ENCODE measurements at regions not wholly inside any gene's neighbourhood (a gene's known extent, or its start where the extent isn't known, plus 50 kb on each side); places are given as distances from the start of the nearest gene placed in this dataset.

DNA sequence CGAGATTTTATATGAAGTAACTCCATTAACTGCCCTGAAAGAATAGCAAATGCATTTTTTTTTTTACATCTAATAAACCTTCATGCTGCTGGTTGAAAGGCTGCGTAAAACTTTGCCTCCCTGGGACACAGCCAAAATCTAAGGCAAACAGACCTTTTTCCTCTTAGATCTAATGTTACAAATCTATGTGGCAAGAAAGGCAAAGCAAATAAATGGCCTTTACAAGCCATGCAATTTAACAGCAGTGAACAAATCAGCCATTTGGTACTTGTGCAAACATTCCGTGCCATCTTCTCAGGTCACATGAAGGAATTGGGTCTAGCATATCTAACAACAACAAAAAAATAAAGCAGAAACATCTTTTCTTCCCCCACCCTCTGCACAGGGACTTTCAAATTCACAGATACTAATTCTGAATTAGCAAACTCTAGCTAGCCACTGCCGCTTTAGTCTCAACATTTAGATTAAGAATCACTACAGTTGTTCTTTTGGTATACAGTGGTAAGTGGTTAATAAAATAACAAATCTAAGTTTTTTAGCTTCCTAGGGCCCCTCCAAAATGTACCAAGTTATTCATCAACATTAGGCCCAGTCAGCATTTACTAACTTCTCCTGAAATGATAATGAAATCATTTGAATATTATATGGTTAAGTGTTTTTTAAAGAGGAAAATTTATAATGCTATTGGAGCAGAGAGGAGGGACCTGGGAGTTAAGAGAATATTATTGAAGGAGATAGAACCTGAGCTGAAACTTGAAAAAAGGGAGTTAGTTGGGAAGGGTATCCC, 593.8 kb downstream of the SMARCA1 start:
- Mint-ChIP-seq H3K9me3 (peaks cover 5% of the 10 kb centered on the region), H3K27ac (no peak overlapping the region), H3K27me3 (peaks cover 0 to 16% of the 10 kb centered on the region in 2 donors), H3K4me3 (no peak overlapping the region), H3K36me3 (peaks cover 4% of the 10 kb centered on the region), H3K4me1 (ENCODE audit: low read depth in 2 of 2) (no peaks in the 10 kb centered on the region)
- no peak for DNase-seq (ENCODE audit: low spot score)
- no peak for ATAC-seq

DNA sequence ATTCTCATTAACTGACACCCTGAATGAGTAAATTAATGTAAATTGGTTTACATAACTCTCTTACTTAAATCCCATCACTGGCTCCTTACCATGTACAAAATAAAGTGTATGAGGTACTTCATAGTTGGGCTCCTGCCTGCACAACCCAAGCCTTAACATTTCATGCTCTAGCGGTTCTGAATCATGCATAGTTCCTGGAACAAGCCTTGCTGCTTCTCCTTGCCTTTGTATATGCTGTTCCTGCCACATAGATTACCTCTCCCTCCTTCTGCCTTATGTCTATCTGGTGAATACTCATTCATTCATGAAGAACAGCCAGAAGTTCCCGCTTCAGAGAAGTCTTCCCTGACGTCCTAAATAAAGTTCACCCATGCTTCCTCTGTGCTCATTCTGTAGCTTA, 594.7 kb downstream of the SMARCA1 start:
- Mint-ChIP-seq H3K36me3 (peaks cover 4% of the 10 kb centered on the region), H3K4me3 (no peak overlapping the region), H3K4me1 (ENCODE audit: low read depth in 2 of 2) (no peaks in the 10 kb centered on the region), H3K27me3 (peaks cover 0 to 16% of the 10 kb centered on the region in 2 donors), H3K9me3 (peaks cover 5% of the 10 kb centered on the region), H3K27ac (no peak overlapping the region)
- ATAC-seq (no peak), DNase-seq (ENCODE audit: low spot score) (no peak)

DNA sequence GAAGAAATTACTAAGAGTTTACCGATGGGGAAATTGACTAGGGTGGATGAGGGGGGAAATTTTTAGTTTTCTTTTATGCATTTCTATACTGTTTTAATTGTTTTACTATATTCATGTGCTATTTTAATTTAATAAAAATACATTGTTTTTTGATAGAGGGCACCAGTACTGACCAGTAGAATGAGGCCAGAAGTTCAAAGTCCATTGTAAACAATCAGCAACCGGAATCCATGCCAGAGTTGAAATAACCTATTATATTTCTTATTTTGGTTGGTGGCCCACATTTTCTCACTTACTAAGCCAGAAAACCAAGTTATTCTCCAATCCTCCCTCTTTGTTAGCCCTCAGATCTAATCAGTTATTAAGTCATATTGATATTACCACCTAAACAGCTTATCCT, 595.9 kb downstream of the SMARCA1 start:
- Mint-ChIP-seq H3K9me3 (peaks cover 5% of the 10 kb centered on the region), H3K27me3 (peaks cover 0 to 18% of the 10 kb centered on the region in 2 donors), H3K36me3 (peaks cover 4% of the 10 kb centered on the region), H3K27ac (no peak overlapping the region), H3K4me1 (ENCODE audit: low read depth in 2 of 2) (no peaks in the 10 kb centered on the region), H3K4me3 (no peak overlapping the region)
- DNase-seq (ENCODE audit: low spot score) (no peak), ATAC-seq (no peak)

DNA sequence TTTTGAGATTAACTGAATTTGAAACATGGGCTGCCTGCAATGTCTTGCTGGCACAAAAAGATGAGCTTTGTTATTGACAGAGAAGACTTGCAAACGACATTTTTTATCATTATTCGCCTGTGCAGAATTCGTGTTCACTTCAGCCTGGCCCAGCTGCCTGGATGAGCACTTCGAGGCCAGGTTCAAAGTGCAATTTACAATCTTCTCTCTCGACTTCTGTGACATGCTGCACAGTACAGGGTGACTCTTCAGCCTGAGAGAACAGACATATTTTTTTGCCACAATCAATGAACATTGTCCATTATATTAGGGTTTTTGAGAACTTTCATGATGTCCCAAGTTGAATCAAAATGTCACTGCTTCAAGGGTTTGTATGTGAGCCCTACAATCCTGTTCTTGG, 616.5 kb downstream of the SMARCA1 start:
- Mint-ChIP-seq H3K27ac (no peak overlapping the region), H3K36me3 (no peaks in the 10 kb centered on the region), H3K27me3 (peaks cover 0 to 8% of the 10 kb centered on the region in 2 donors), H3K4me3 (no peak overlapping the region), H3K4me1 (ENCODE audit: low read depth in 2 of 2) (no peaks in the 10 kb centered on the region), H3K9me3 (peaks cover 3% of the 10 kb centered on the region)
- ATAC-seq, result no peak
- DNase-seq (ENCODE audit: low spot score), result no peak

DNA sequence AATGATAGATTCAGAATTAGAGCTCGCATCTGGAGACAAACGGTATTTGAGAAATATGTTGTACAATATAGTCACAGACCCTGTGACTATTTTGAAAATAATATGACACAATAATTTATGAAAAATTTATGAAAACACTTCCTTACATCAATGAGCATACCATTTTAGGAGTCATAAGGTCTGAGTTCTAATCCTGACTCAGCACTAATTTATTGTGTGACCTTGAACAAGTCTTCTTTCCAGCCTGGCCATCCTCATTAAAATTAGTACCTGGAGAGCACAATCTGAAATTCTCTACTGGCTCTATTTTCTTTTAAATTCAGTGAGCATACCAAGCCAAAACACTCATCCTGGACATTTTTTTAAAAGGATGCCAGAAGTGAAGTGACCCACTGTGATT, 622.3 kb downstream of the SMARCA1 start:
- no peak overlapping the region for H3K4me3 Mint-ChIP-seq
- no peak for ATAC-seq
- no peaks in the 10 kb centered on the region for H3K4me1 Mint-ChIP-seq (ENCODE audit: low read depth in 2 of 2)
- no peaks in the 10 kb centered on the region for H3K9me3 Mint-ChIP-seq
- H3K27me3 Mint-ChIP-seq, result peaks cover 0 to 2% of the 10 kb centered on the region in 2 donors
- no peak for DNase-seq (ENCODE audit: low spot score)
- no peak overlapping the region for H3K27ac Mint-ChIP-seq
- no peaks in the 10 kb centered on the region for H3K36me3 Mint-ChIP-seq

DNA sequence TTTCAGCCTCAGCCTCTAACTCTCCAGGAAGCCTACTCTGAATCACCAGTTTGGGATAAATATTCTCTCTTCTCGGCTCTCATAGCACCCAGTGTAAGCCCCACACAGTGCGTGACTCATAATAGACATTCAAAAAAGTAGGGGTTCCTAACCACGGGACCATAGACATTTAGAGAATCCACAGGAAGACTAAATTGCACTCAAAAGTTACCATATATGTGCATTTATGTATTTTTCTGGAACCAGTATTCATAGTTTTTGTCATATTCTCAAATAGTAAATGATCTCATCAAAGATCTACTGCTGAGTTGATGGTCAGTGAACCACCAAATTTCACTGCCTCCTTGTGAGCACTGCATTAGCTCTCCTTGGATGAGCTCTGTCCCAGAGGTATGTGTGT, 625.7 kb downstream of the SMARCA1 start:
- H3K4me1 Mint-ChIP-seq (ENCODE audit: low read depth in 2 of 2), result no peaks in the 10 kb centered on the region
- H3K36me3 Mint-ChIP-seq, result no peaks in the 10 kb centered on the region
- no peaks in the 10 kb centered on the region for H3K9me3 Mint-ChIP-seq
- no peak overlapping the region for H3K4me3 Mint-ChIP-seq
- no peak overlapping the region for H3K27ac Mint-ChIP-seq
- DNase-seq (ENCODE audit: low spot score) (no peak), ATAC-seq (no peak)
- peaks cover 0 to 2% of the 10 kb centered on the region in 2 donors for H3K27me3 Mint-ChIP-seq

DNA sequence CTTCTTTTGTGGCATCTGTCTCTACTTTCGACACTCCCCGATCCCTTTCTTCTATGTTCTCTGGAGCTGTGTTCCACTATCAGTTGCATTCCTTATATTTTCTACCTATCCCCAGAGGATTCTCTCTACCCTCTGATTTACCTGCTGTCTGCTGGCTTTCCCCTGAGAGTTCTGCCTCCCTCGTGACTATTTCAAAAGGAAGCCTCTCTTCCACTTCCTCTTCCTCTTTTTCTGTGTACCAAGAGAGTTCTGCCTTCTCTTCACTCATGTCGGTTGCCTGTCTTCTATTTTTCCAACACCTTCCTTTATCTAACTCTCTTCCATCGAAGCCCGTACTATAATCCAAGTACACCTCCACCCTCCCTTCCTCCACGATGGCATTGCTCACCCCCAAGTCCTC, 631.7 kb downstream of the SMARCA1 start:
- Mint-ChIP-seq H3K27me3 (peaks cover 0 to 9% of the 10 kb centered on the region in 2 donors), H3K9me3 (peaks cover 6% of the 10 kb centered on the region), H3K36me3 (no peaks in the 10 kb centered on the region), H3K4me1 (ENCODE audit: low read depth in 2 of 2) (no peaks in the 10 kb centered on the region), H3K4me3 (no peak overlapping the region), H3K27ac (no peak overlapping the region)
- DNase-seq (ENCODE audit: low spot score), result no peak
- no peak for ATAC-seq

DNA sequence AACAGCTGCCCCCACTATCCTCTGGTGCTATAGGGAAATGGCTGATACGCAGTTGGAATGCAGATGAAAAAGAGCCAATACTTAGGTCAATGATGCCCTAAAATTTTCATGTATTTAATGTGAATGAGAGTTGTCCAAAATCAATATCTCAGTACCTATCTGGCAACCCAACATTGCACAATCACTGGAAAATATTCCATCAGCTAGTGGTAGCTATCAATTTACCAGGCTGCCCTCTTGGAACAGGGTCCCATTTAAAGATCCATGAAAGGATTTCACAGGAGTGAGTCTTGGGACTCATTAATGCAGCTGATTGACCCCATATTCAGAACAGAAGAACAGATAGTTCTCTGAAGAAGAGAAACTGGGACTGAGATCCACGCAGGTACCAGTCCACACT, 638.9 kb downstream of the SMARCA1 start:
- H3K27ac Mint-ChIP-seq, result no peak overlapping the region
- H3K4me3 Mint-ChIP-seq, result no peak overlapping the region
- peaks cover 6% of the 10 kb centered on the region for H3K9me3 Mint-ChIP-seq
- no peaks in the 10 kb centered on the region for H3K4me1 Mint-ChIP-seq (ENCODE audit: low read depth in 2 of 2)
- H3K36me3 Mint-ChIP-seq, result no peaks in the 10 kb centered on the region
- ATAC-seq (no peak), DNase-seq (ENCODE audit: low spot score) (no peak)
- peaks cover 0 to 12% of the 10 kb centered on the region in 2 donors for H3K27me3 Mint-ChIP-seq

DNA sequence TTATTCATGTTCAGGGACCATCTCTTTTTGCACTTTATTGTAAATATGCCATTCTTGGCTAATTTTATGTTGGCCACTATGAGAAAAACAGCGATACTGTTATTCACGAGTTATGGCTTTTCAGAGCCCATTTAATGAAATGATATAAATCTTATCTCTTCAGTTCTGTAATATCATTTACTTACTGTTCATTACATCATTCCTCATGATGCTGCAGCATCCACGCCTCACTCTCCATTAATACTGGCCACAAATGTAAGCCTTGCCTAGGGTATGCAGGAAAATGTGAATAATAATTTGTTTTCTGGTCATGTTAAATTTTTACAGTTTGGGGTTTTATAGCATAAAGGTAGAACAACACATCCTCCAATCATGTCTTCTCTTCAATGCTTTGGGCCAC, 639.6 kb downstream of the SMARCA1 start:
- H3K9me3 Mint-ChIP-seq, result peaks cover 6% of the 10 kb centered on the region
- H3K4me1 Mint-ChIP-seq (ENCODE audit: low read depth in 2 of 2), result no peaks in the 10 kb centered on the region
- no peak overlapping the region for H3K4me3 Mint-ChIP-seq
- no peak for ATAC-seq
- no peak overlapping the region for H3K27ac Mint-ChIP-seq
- DNase-seq (ENCODE audit: low spot score), result no peak
- no peaks in the 10 kb centered on the region for H3K36me3 Mint-ChIP-seq
- peaks cover 0 to 12% of the 10 kb centered on the region in 2 donors for H3K27me3 Mint-ChIP-seq

DNA sequence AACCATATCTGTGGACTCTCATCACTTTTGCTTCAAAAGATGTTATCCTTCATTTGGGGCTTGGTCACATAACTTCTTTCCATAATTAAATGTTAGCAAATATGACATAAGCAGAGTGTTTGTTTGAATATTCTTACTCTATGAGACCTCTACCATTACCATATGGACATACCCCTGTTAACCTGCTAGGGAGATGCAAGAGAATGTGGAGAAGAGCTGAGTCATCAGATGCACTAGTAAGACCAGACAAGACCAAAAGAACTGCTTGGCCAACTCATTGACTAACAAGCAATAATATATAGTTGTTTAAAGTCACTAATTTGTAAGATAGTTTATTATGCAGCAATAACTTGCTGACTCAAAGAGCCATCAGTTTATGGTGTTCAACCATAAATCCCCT, 652.9 kb downstream of the SMARCA1 start:
- no peaks in the 10 kb centered on the region for H3K36me3 Mint-ChIP-seq
- ATAC-seq, result no peak
- H3K4me3 Mint-ChIP-seq, result no peak overlapping the region

DNA sequence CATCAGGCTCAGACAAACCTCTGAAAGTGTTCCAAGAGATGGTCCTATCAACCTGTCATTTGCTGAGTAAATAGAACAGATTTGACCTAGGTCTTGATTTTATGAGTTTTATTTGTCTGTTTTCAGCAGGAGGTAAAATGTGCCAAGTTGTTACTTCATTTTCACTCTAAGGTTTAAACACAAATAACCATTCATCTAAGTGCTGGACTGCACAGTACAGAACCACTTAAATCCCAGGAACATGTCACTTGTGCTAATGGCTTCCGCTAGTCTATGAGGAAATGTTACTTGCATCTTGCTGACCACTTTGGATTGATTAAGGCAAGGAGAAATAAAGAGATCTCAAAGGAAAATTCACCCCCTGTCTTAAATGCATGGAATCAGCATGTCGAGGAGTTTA, 660.7 kb downstream of the SMARCA1 start:
- H3K27me3 Mint-ChIP-seq, result peaks cover 0 to 4% of the 10 kb centered on the region in 2 donors
- peaks cover 2% of the 10 kb centered on the region for H3K9me3 Mint-ChIP-seq
- DNase-seq (ENCODE audit: low spot score), result no peak
- no peak for ATAC-seq
- no peak overlapping the region for H3K4me3 Mint-ChIP-seq
- no peaks in the 10 kb centered on the region for H3K4me1 Mint-ChIP-seq (ENCODE audit: low read depth in 2 of 2)
- no peaks in the 10 kb centered on the region for H3K36me3 Mint-ChIP-seq
- H3K27ac Mint-ChIP-seq, result no peak overlapping the region

More for the DNA sequence above, 652.9 kb downstream of the SMARCA1 start:
- Mint-ChIP-seq H3K9me3 (no peaks in the 10 kb centered on the region), H3K27ac (no peak overlapping the region), H3K4me1 (ENCODE audit: low read depth in 2 of 2) (no peaks in the 10 kb centered on the region), H3K27me3 (peaks cover 0 to 3% of the 10 kb centered on the region in 2 donors)
- DNase-seq (ENCODE audit: low spot score), result no peak

DNA sequence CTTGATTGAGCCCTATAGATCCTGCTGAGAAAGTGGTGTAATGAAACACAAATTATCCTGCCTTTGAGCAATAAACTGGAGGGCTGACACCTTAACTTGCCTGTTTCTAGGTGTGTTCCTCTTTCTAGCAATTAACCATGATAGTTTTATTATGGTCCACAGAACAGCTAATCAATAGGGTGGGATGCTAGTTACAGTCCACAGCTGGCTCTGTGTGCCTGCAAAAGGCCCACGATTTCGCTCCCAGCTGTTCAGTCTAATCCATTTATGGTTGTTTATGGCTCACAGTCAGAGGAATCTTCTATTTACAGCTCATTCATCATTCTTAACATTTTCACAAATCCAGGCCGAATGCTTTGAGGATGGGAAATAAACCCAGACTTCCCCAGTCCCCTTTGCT, 674.9 kb downstream of the SMARCA1 start:
- no peak overlapping the region for H3K27ac Mint-ChIP-seq
- no peak overlapping the region for H3K4me3 Mint-ChIP-seq
- DNase-seq (ENCODE audit: low spot score), result no peak
- H3K4me1 Mint-ChIP-seq (ENCODE audit: low read depth in 2 of 2), result no peaks in the 10 kb centered on the region
- H3K36me3 Mint-ChIP-seq, result no peaks in the 10 kb centered on the region
- no peak for ATAC-seq
- H3K9me3 Mint-ChIP-seq, result no peaks in the 10 kb centered on the region
- H3K27me3 Mint-ChIP-seq, result peaks cover 0 to 3% of the 10 kb centered on the region in 2 donors

DNA sequence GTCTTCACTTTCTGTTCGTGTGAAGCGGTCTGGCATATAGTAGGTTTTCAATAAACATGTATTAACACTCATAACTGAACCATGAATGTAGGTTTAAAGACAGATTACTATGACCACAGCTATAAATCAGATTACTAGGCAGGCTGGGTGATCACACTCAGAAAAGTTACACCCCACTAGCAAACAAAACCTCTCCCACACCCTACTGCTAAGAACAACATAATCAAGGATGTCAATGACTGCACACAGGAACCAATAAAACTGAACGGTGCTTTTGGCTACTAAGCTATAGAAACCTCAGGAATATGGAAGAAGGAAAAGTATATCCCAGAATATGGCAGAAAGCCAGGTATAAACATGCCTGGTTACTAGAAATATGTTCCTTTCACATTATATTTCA, 676.9 kb downstream of the SMARCA1 start:
- Mint-ChIP-seq H3K27ac (no peak overlapping the region), H3K9me3 (no peaks in the 10 kb centered on the region), H3K27me3 (peaks cover 0 to 3% of the 10 kb centered on the region in 2 donors), H3K4me3 (no peak overlapping the region), H3K4me1 (ENCODE audit: low read depth in 2 of 2) (no peaks in the 10 kb centered on the region), H3K36me3 (no peaks in the 10 kb centered on the region)
- DNase-seq (ENCODE audit: low spot score) (no peak), ATAC-seq (no peak)

DNA sequence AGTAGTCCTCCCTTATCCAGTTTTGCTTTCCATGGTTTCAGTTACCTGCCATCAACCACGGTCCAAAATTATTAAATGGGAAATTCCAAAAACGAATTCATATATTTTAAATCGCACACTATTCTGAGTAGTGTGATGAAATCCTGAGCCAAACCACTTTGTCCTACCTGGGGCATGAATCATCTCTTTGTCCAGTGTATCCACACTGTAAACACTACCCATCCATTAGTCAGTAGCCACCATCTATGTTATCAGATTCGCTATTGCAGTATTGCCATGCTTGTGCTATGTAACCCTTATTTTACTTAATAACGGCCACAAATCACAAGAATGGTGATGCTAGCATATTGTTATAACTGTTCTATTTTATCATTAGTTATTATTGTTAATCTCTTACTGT, 704.6 kb downstream of the SMARCA1 start:
- ATAC-seq (no peak), DNase-seq (ENCODE audit: low spot score) (no peak)
- no peaks in the 10 kb centered on the region for H3K4me1 Mint-ChIP-seq (ENCODE audit: low read depth in 2 of 2)
- no peaks in the 10 kb centered on the region for H3K9me3 Mint-ChIP-seq
- no peak overlapping the region for H3K4me3 Mint-ChIP-seq
- H3K27ac Mint-ChIP-seq, result no peak overlapping the region
- peaks cover 0 to 2% of the 10 kb centered on the region in 2 donors for H3K27me3 Mint-ChIP-seq
- H3K36me3 Mint-ChIP-seq, result no peaks in the 10 kb centered on the region

DNA sequence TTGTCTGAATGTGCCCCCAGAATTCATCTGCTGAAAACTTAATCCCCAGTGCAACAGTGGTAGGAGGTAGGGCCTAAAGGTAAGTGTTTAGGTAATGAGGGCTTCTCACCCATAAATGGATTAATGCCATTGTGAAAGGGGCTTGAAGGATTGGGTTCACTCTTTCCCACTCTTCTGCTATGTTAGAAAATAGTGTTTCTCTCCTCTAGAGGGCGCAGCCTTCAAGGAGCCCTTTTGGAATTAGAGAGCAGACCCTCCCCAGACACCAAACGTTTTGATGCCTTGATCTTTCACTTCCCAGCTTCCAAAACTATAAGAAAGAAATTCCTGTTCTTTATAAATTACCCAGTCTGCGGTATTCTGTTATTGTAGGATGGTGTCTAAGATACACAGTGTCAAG, 706.4 kb downstream of the SMARCA1 start:
- H3K27me3 Mint-ChIP-seq, result peaks cover 0 to 2% of the 10 kb centered on the region in 2 donors
- no peak overlapping the region for H3K4me3 Mint-ChIP-seq
- H3K27ac Mint-ChIP-seq, result no peak overlapping the region
- no peaks in the 10 kb centered on the region for H3K9me3 Mint-ChIP-seq
- ATAC-seq, result no peak
- no peaks in the 10 kb centered on the region for H3K36me3 Mint-ChIP-seq
- no peaks in the 10 kb centered on the region for H3K4me1 Mint-ChIP-seq (ENCODE audit: low read depth in 2 of 2)
- DNase-seq (ENCODE audit: low spot score), result no peak

All from natural killer cell treated with Interleukin-12 subunit alpha and Interleukin-12 subunit beta and Interleukin-15 and Interleukin-18, amount 100 ng/mL, for 72 hours (primary cell).